ENCODE measurements at regions not wholly inside any gene's neighbourhood (a gene's known extent, or its start where the extent isn't known, plus 50 kb on each side); places are given as distances from the start of the nearest gene placed in this dataset.

DNA sequence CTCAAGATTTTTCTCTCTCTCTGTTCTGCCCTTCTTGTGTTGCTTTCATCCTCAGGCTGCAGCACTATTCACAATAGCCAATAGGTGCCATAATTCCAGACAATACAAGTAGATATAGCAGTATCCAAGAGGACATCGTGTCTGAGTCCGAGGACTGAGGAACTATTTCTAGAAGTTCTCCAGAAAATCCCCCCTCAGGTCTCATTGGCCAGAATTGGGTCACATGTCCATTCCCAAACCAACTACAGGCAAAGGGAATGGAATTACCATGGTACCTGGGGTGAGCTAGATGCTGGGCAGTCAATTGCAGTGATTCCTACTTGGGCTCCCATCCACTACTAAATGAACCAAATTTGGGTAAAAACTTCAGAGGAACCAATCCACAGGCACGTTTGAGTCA, 301.9 kb upstream of the RASGEF1B start:
- TF ChIP-seq MXI1 (conservative IDR thresholded peaks at IDR 0.05; ENCODE audit: poor library complexity, severe bottlenecking), result no peak
- TF ChIP-seq, protein P1, sequence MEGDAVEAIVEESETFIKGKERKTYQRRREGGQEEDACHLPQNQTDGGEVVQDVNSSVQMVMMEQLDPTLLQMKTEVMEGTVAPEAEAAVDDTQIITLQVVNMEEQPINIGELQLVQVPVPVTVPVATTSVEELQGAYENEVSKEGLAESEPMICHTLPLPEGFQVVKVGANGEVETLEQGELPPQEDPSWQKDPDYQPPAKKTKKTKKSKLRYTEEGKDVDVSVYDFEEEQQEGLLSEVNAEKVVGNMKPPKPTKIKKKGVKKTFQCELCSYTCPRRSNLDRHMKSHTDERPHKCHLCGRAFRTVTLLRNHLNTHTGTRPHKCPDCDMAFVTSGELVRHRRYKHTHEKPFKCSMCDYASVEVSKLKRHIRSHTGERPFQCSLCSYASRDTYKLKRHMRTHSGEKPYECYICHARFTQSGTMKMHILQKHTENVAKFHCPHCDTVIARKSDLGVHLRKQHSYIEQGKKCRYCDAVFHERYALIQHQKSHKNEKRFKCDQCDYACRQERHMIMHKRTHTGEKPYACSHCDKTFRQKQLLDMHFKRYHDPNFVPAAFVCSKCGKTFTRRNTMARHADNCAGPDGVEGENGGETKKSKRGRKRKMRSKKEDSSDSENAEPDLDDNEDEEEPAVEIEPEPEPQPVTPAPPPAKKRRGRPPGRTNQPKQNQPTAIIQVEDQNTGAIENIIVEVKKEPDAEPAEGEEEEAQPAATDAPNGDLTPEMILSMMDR (IDR thresholded peaks at IDR 0.05; ENCODE audit: poor library complexity, severe bottlenecking), result no peak
- TF ChIP-seq EZH2 (IDR thresholded peaks at IDR 0.05; ENCODE audit: borderline replicate concordance, insufficient read depth, low read length, poor library complexity, severe bottlenecking), result no peak
- no peak for TF ChIP-seq RAD21 (conservative IDR thresholded peaks at IDR 0.05)
- TF ChIP-seq POLR2AphosphoS5 (IDR thresholded peaks at IDR 0.05), result no peak
- TF ChIP-seq EP300 (conservative IDR thresholded peaks at IDR 0.05; ENCODE audit: poor library complexity, severe bottlenecking), result no peak
- TF ChIP-seq SMC3 (conservative IDR thresholded peaks at IDR 0.05; ENCODE audit: poor library complexity), result no peak
- TF ChIP-seq, protein P2, sequence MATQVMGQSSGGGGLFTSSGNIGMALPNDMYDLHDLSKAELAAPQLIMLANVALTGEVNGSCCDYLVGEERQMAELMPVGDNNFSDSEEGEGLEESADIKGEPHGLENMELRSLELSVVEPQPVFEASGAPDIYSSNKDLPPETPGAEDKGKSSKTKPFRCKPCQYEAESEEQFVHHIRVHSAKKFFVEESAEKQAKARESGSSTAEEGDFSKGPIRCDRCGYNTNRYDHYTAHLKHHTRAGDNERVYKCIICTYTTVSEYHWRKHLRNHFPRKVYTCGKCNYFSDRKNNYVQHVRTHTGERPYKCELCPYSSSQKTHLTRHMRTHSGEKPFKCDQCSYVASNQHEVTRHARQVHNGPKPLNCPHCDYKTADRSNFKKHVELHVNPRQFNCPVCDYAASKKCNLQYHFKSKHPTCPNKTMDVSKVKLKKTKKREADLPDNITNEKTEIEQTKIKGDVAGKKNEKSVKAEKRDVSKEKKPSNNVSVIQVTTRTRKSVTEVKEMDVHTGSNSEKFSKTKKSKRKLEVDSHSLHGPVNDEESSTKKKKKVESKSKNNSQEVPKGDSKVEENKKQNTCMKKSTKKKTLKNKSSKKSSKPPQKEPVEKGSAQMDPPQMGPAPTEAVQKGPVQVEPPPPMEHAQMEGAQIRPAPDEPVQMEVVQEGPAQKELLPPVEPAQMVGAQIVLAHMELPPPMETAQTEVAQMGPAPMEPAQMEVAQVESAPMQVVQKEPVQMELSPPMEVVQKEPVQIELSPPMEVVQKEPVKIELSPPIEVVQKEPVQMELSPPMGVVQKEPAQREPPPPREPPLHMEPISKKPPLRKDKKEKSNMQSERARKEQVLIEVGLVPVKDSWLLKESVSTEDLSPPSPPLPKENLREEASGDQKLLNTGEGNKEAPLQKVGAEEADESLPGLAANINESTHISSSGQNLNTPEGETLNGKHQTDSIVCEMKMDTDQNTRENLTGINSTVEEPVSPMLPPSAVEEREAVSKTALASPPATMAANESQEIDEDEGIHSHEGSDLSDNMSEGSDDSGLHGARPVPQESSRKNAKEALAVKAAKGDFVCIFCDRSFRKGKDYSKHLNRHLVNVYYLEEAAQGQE (IDR thresholded peaks at IDR 0.05; ENCODE audit: borderline replicate concordance), result no peak
- no peak for TF ChIP-seq TAF1 (IDR thresholded peaks at IDR 0.05; ENCODE audit: low read depth)
- no peak overlapping the region for H2AFZ ChIP-seq (ENCODE audit: low read depth, low read length)
- H3K4me3 ChIP-seq (ENCODE audit: low read length), result no peak overlapping the region
- H3K79me2 ChIP-seq (replicated peaks; ENCODE audit: insufficient read depth, low read length), result no peaks in the 10 kb centered on the region
- no peaks in the 10 kb centered on the region for H3K27me3 ChIP-seq (ENCODE audit: insufficient read depth, low read depth, low read length)
- H3K9ac ChIP-seq (ENCODE audit: low read length), result no peak overlapping the region
- H4K20me1 ChIP-seq (ENCODE audit: insufficient read depth), result no peaks in the 10 kb centered on the region
- no peaks in the 10 kb centered on the region for H3K9me3 ChIP-seq (ENCODE audit: low read length)
- no peak overlapping the region for H3K27ac ChIP-seq (ENCODE audit: low read length)
- no peaks in the 10 kb centered on the region for H3K9me2 ChIP-seq (ENCODE audit: insufficient read depth, low read length)
- H3K4me2 ChIP-seq (ENCODE audit: low read length), result no peak overlapping the region
- H3K36me3 ChIP-seq (ENCODE audit: insufficient read depth, low read length), result no peaks in the 10 kb centered on the region
- H3F3A ChIP-seq (ENCODE audit: insufficient read depth, low read length, poor library complexity, severe bottlenecking), result no peaks in the 10 kb centered on the region

DNA sequence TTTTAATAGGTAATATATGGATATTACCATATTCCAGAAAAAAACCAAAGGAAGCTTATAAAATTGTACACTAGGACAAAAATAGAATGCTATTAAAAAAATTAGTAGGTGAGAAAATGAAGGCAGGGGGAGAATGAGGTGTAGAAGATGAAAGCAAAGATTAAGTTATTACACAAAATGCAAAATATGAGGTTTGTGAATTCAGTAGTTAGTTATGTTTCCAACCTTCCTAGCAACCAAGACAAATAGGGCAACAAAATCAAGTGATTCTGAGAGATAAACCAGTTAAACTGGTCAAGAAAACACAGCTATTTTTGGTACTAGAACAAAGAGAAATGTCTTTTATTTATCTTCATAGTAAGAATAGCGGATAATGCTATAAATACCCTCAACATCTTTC, 300.0 kb upstream of the RASGEF1B start:
- H2AFZ ChIP-seq (ENCODE audit: low read depth, low read length), result no peak overlapping the region
- no peak overlapping the region for H3K4me2 ChIP-seq (ENCODE audit: low read length)
- no peaks in the 10 kb centered on the region for H3K79me2 ChIP-seq (replicated peaks; ENCODE audit: insufficient read depth, low read length)
- no peak for TF ChIP-seq MXI1 (conservative IDR thresholded peaks at IDR 0.05; ENCODE audit: poor library complexity, severe bottlenecking)
- no peak for TF ChIP-seq SMC3 (conservative IDR thresholded peaks at IDR 0.05; ENCODE audit: poor library complexity)
- TF ChIP-seq RAD21 (conservative IDR thresholded peaks at IDR 0.05), result no peak
- TF ChIP-seq, protein P2 (IDR thresholded peaks at IDR 0.05; ENCODE audit: borderline replicate concordance), result no peak
- TF ChIP-seq EP300 (conservative IDR thresholded peaks at IDR 0.05; ENCODE audit: poor library complexity, severe bottlenecking), result no peak
- TF ChIP-seq EZH2 (IDR thresholded peaks at IDR 0.05; ENCODE audit: borderline replicate concordance, insufficient read depth, low read length, poor library complexity, severe bottlenecking), result no peak
- TF ChIP-seq TAF1 (IDR thresholded peaks at IDR 0.05; ENCODE audit: low read depth), result no peak
- TF ChIP-seq, protein P1 (IDR thresholded peaks at IDR 0.05; ENCODE audit: poor library complexity, severe bottlenecking), result no peak
- TF ChIP-seq POLR2AphosphoS5 (IDR thresholded peaks at IDR 0.05), result no peak
- no peaks in the 10 kb centered on the region for H3K27me3 ChIP-seq (ENCODE audit: insufficient read depth, low read depth, low read length)
- H4K20me1 ChIP-seq (ENCODE audit: insufficient read depth), result no peaks in the 10 kb centered on the region
- no peak overlapping the region for H3K4me3 ChIP-seq (ENCODE audit: low read length)
- H3K9me2 ChIP-seq (ENCODE audit: insufficient read depth, low read length), result no peaks in the 10 kb centered on the region
- no peaks in the 10 kb centered on the region for H3K9me3 ChIP-seq (ENCODE audit: low read length)
- H3K9ac ChIP-seq (ENCODE audit: low read length), result no peak overlapping the region
- H3K36me3 ChIP-seq (ENCODE audit: insufficient read depth, low read length), result no peaks in the 10 kb centered on the region
- no peak overlapping the region for H3K27ac ChIP-seq (ENCODE audit: low read length)
- H3F3A ChIP-seq (ENCODE audit: insufficient read depth, low read length, poor library complexity, severe bottlenecking), result no peaks in the 10 kb centered on the region
